GM21723 (cell line): ENCODE measurements at regions not wholly inside any gene's neighbourhood (a gene's known extent, or its start where the extent isn't known, plus 50 kb on each side); places are given as distances from the start of the nearest gene placed in this dataset.

ENCODE experiments used
- ATAC-seq: cut with Tn5 transposase; IDR thresholded peaks from one replicate; pipeline ENCODE4 v1.9.1; 2021; ENCODE audit warnings: mild to moderate bottlenecking, moderate library complexity; ENCODE audit not compliant: unreplicated experiment

GRCh38 chr2:195606179-195606578, 50.8 kb upstream of the SLC39A10 start:
- no peak for ATAC-seq

GRCh38 chr2:195604706-195605105, 52.3 kb upstream of the SLC39A10 start:
- no peak for ATAC-seq

GRCh38 chr2:195603998-195604397, 53.0 kb upstream of the SLC39A10 start:
- ATAC-seq, result no peak

GRCh38 chr2:195603408-195603807, 53.6 kb upstream of the SLC39A10 start:
- no peak for ATAC-seq

- no peak for ATAC-seq
Measured at GRCh38 chr2:195602687-195603086, 54.3 kb upstream of the SLC39A10 start.

GRCh38 chr2:195601361-195601760, 55.7 kb upstream of the SLC39A10 start:
- no peak for ATAC-seq

- ATAC-seq, result no peak
Measured at GRCh38 chr2:195600778-195601177, 56.2 kb upstream of the SLC39A10 start.

GRCh38 chr2:195596840-195597239, 60.2 kb upstream of the SLC39A10 start:
- ATAC-seq, result no peak

GRCh38 chr2:195595825-195596224, 61.2 kb upstream of the SLC39A10 start:
- no peak for ATAC-seq

GRCh38 chr2:195594919-195595694, 61.9 kb upstream of the SLC39A10 start:
- no peak for ATAC-seq

- peak; percentile 65 for ATAC-seq
Measured at GRCh38 chr2:195594248-195594647, 62.8 kb upstream of the SLC39A10 start.

- ATAC-seq, result no peak
Measured at GRCh38 chr2:195592105-195592504, 64.9 kb upstream of the SLC39A10 start.

GRCh38 chr2:195590861-195591205, 66.2 kb upstream of the SLC39A10 start:
- ATAC-seq, result no peak

GRCh38 chr2:195590199-195590860, 66.7 kb upstream of the SLC39A10 start:
- no peak for ATAC-seq

GRCh38 chr2:195587966-195588365, 69.1 kb upstream of the SLC39A10 start:
- ATAC-seq, result no peak

GRCh38 chr2:195586062-195586714, 70.8 kb upstream of the SLC39A10 start:
- ATAC-seq, result no peak

GRCh38 chr2:195582188-195582587, 74.8 kb upstream of the SLC39A10 start:
- no peak for ATAC-seq

GRCh38 chr2:195579776-195580555, 77.1 kb upstream of the SLC39A10 start:
- ATAC-seq, result peak; percentile 49

- peak; percentile 82 for ATAC-seq
Measured at GRCh38 chr2:195575879-195576401, 81.1 kb upstream of the SLC39A10 start.

GRCh38 chr2:195575016-195575415, 82.0 kb upstream of the SLC39A10 start:
- no peak for ATAC-seq

- no peak for ATAC-seq
Measured at GRCh38 chr2:195574312-195574711, 82.7 kb upstream of the SLC39A10 start.
